Thyroid gland (tissue), 4 donors: ENCODE measurements at regions not wholly inside any gene's neighbourhood (a gene's known extent, or its start where the extent isn't known, plus 50 kb on each side); places are given as distances from the start of the nearest gene placed in this dataset.

Experiments
- CTCF ChIP-seq, 6 experiments: fragments of 200-600 bp in 3 of 6; fragments of 450-650 bp in 3 of 6; sonication (generic) in 3 of 6; IDR thresholded peaks; one replicate each; pipeline ENCODE4 v1.5.1; 2016 to 2019; ENCODE audit warnings: antibody characterized with exemption in 6 of 6, mild to moderate bottlenecking in 2 of 6, inconsistent platforms in 1 of 6, moderate library complexity in 1 of 6
- POLR2A ChIP-seq, 2 donors: fragments of 450-650 bp; IDR thresholded peaks; one replicate each; pipeline ENCODE4 v1.6.1; 2017; ENCODE audit warnings: antibody characterized with exemption in 2 of 2, mild to moderate bottlenecking in 2 of 2, moderate library complexity in 1 of 2

- no peak for TF ChIP-seq CTCF (IDR thresholded peaks at IDR 0.05)
- TF ChIP-seq POLR2A (IDR thresholded peaks at IDR 0.05) = no peak
Observed at GRCh38 chr5:144577676-144578075, 407.0 kb downstream of the KCTD16 start.
